Neural progenitor cell (in vitro differentiated cells): ENCODE measurements at regions not wholly inside any gene's neighbourhood (a gene's known extent, or its start where the extent isn't known, plus 50 kb on each side); places are given as distances from the start of the nearest gene placed in this dataset.

ENCODE experiments used
- DNase-seq: peaks from one replicate; pipeline ENCODE4 v3.0.0-alpha.2; 2016; ENCODE audit warnings: low spot score
- H2AFZ ChIP-seq: fragments of 200-600 bp; sonication (generic); replicated peaks from 2 replicates; pipeline ENCODE4 v1.6.1; 2016; ENCODE audit warnings: antibody characterized with exemption
- H3F3A ChIP-seq: fragments of 200-600 bp; sonication (generic); 2 replicates; pipeline ENCODE4 v1.6.1; 2016; ENCODE audit warnings: antibody characterized with exemption, low read depth
- H3K27ac ChIP-seq: fragments of 200-600 bp; sonication (generic); 2 replicates; pipeline ENCODE4 v1.5.1; 2016; ENCODE audit warnings: mild to moderate bottlenecking
- H3K27me3 ChIP-seq: fragments of 200-600 bp; sonication (generic); 2 replicates; pipeline ENCODE4 v1.6.1; 2016; ENCODE audit warnings: mild to moderate bottlenecking, moderate library complexity
- H3K36me3 ChIP-seq: fragments of 200-600 bp; sonication (generic); 2 replicates; pipeline ENCODE4 v1.5.1; 2016
- H3K4me1 ChIP-seq: fragments of 200-600 bp; sonication (generic); 2 replicates; pipeline ENCODE4 v1.6.1; 2016; ENCODE audit warnings: mixed run types
- H3K4me2 ChIP-seq: fragments of 200-600 bp; sonication (generic); 2 replicates; pipeline ENCODE4 v1.6.1; 2016
- H3K4me3 ChIP-seq: fragments of 200-600 bp; sonication (generic); 2 replicates; pipeline ENCODE4 v1.5.1; 2016
- H3K79me2 ChIP-seq: fragments of 200-600 bp; sonication (generic); 2 replicates; pipeline ENCODE4 v1.6.1; 2016; ENCODE audit warnings: low read depth
- H3K9ac ChIP-seq: fragments of 200-600 bp; sonication (generic); 2 replicates; pipeline ENCODE4 v1.6.1; 2016
- H3K9me3 ChIP-seq: fragments of 200-600 bp; sonication (generic); 2 replicates; pipeline ENCODE4 v1.5.1; 2016; ENCODE audit warnings: low read depth
- H4K20me1 ChIP-seq: fragments of 200-600 bp; sonication (generic); 2 replicates; pipeline ENCODE4 v1.6.1; 2016; ENCODE audit warnings: low read depth
- H3K27ac Mint-ChIP-seq: 3 replicates; pipeline ENCODE4 v1.8.0; 2021; ENCODE audit warnings: mixed read lengths
- H3K27me3 Mint-ChIP-seq: 2 replicates; pipeline ENCODE4 v1.8.0; 2022; ENCODE audit warnings: low read depth, mild to moderate bottlenecking, inconsistent platforms, moderate library complexity, mixed read lengths; ENCODE audit not compliant: insufficient read depth
- H3K36me3 Mint-ChIP-seq: 3 replicates; pipeline ENCODE4 v1.8.0; 2021; ENCODE audit warnings: mixed read lengths
- H3K4me1 Mint-ChIP-seq: 3 replicates; pipeline ENCODE4 v1.8.0; 2021; ENCODE audit warnings: mixed read lengths
- H3K4me3 Mint-ChIP-seq: 3 replicates; pipeline ENCODE4 v1.8.0; 2021; ENCODE audit warnings: mild to moderate bottlenecking, moderate library complexity, mixed read lengths
- H3K9me3 Mint-ChIP-seq: 3 replicates; pipeline ENCODE4 v1.8.0; 2020; ENCODE audit warnings: mixed read lengths
- CTCF ChIP-seq: fragments of 200-600 bp; sonication (generic); IDR thresholded peaks from 2 replicates; pipeline ENCODE4 v1.5.1; 2017; ENCODE audit warnings: antibody characterized with exemption, mild to moderate bottlenecking
- EZH2 ChIP-seq: fragments of 200-600 bp; sonication (generic); IDR thresholded peaks from 2 replicates; pipeline ENCODE4 v1.6.1; 2017; ENCODE audit warnings: antibody characterized with exemption, mild to moderate bottlenecking, moderate library complexity
- EZH2phosphoT487 ChIP-seq: fragments of 200-600 bp; sonication (generic); IDR thresholded peaks from 2 replicates; pipeline ENCODE4 v1.6.1; 2017; ENCODE audit warnings: antibody characterized with exemption

GRCh38 chr2:107618769-107619168, 207.9 kb upstream of the RGPD4 start:
- H3K4me1 ChIP-seq: no peaks in the 10 kb centered on the region
- Mint-ChIP-seq H3K27me3 (no peaks in the 10 kb centered on the region), H3K27ac (no peak overlapping the region), H3K9me3 (peaks cover 32% of the 10 kb centered on the region), H3K4me1 (no peaks in the 10 kb centered on the region), H3K4me3 (no peak overlapping the region), H3K36me3 (peaks cover 2% of the 10 kb centered on the region)
- TF ChIP-seq EZH2 (no peak), CTCF (no peak), EZH2phosphoT487 (no peak)
- H3K9me3 ChIP-seq: peaks cover 27% of the 10 kb centered on the region
- H3K79me2 ChIP-seq: no peaks in the 10 kb centered on the region
- H3K4me3 ChIP-seq: no peak overlapping the region
- H3F3A ChIP-seq: no peaks in the 10 kb centered on the region
- H3K9ac ChIP-seq: no peak overlapping the region
- H3K36me3 ChIP-seq: peaks cover 16% of the 10 kb centered on the region
- no peaks in the 10 kb centered on the region for H4K20me1 ChIP-seq
- H3K27me3 ChIP-seq: no peaks in the 10 kb centered on the region
- H2AFZ ChIP-seq: no peak overlapping the region
- no peak overlapping the region for H3K27ac ChIP-seq
- H3K4me2 ChIP-seq: no peak overlapping the region
- no peak for DNase-seq

- Histone ChIP-seq H3K27ac (no peak overlapping the region), H3K4me3 (no peak overlapping the region), H4K20me1 (no peaks in the 10 kb centered on the region), H3K36me3 (peaks cover 16% of the 10 kb centered on the region), H2AFZ (no peak overlapping the region), H3K27me3 (no peaks in the 10 kb centered on the region), H3K9ac (no peak overlapping the region), H3K4me2 (no peak overlapping the region), H3K79me2 (no peaks in the 10 kb centered on the region), H3K4me1 (no peaks in the 10 kb centered on the region), H3K9me3 (peaks cover 27% of the 10 kb centered on the region), H3F3A (no peaks in the 10 kb centered on the region)
- TF ChIP-seq CTCF (no peak), EZH2 (no peak)
- Mint-ChIP-seq H3K9me3 (peaks cover 32% of the 10 kb centered on the region), H3K4me3 (no peak overlapping the region), H3K27ac (no peak overlapping the region), H3K4me1 (no peaks in the 10 kb centered on the region), H3K36me3 (peaks cover 2% of the 10 kb centered on the region), H3K27me3 (no peaks in the 10 kb centered on the region)
- DNase-seq: no peak
Measured at GRCh38 chr2:107621186-107622165, 205.2 kb upstream of the RGPD4 start.

- no peak for TF ChIP-seq EZH2phosphoT487
- no peak for TF ChIP-seq CTCF
- TF ChIP-seq EZH2: no peak
- Histone ChIP-seq H3F3A (no peaks in the 10 kb centered on the region), H3K27me3 (no peaks in the 10 kb centered on the region), H3K36me3 (peaks cover 16% of the 10 kb centered on the region), H3K4me3 (no peak overlapping the region), H3K27ac (no peak overlapping the region), H3K4me1 (no peaks in the 10 kb centered on the region), H3K79me2 (no peaks in the 10 kb centered on the region), H4K20me1 (no peaks in the 10 kb centered on the region), H3K4me2 (no peak overlapping the region), H2AFZ (no peak overlapping the region), H3K9ac (no peak overlapping the region), H3K9me3 (peaks cover 23% of the 10 kb centered on the region)
- Mint-ChIP-seq H3K9me3 (peaks cover 28% of the 10 kb centered on the region), H3K4me1 (no peaks in the 10 kb centered on the region), H3K36me3 (peaks cover 2% of the 10 kb centered on the region), H3K27me3 (no peaks in the 10 kb centered on the region), H3K27ac (no peak overlapping the region), H3K4me3 (no peak overlapping the region)
- no peak for DNase-seq
Measured at GRCh38 chr2:107622741-107623310, 203.9 kb upstream of the RGPD4 start.
